HS-27A (cell line): ENCODE measurements at regions not wholly inside any gene's neighbourhood (a gene's known extent, or its start where the extent isn't known, plus 50 kb on each side); places are given as distances from the start of the nearest gene placed in this dataset.

Experiments
- DNase-seq: peaks from one replicate; pipeline ENCODE4 v3.0.0-alpha.2; 2012; ENCODE audit warnings: low read depth, missing footprints

- no peak for DNase-seq
These were observed 61.9 kb upstream of the HAAO start for GRCh38 chr2:42854207-42854818.

DNA sequence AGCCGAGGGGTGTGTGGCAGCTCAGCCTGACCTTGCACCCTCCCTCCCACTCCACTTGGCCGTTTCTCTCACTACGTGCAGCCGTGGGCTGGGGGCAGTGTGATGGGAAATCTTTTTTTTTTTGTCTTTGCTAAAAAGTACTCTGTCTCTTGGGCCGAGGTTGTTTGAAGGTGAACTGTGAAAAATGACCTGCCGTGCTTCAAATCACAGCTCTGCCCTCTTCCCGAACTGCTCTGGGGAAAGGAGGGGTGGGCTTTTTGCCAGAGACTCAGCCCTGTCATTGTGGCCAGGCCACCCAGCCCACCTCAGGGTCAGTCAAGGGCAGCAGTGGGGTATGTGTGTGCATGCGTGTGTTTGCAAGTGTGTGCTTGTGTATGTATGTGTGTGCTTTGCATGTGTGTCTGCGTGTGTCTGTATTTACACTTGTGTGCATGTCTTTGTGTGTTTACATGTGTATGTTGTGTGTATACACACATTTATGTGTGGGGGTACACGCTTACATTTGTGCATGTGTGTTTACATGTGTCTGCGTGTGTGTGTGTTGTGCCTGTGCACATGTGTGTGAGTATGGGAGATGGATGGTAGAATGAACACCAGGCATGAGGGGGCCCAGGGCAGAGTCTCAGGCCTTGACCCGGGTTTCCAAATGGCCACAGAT lies 61.3 kb upstream of the HAAO start:
- DNase-seq = no peak

- DNase-seq = no peak
These were observed 60.4 kb upstream of the HAAO start for GRCh38 chr2:42852798-42853197.

DNA sequence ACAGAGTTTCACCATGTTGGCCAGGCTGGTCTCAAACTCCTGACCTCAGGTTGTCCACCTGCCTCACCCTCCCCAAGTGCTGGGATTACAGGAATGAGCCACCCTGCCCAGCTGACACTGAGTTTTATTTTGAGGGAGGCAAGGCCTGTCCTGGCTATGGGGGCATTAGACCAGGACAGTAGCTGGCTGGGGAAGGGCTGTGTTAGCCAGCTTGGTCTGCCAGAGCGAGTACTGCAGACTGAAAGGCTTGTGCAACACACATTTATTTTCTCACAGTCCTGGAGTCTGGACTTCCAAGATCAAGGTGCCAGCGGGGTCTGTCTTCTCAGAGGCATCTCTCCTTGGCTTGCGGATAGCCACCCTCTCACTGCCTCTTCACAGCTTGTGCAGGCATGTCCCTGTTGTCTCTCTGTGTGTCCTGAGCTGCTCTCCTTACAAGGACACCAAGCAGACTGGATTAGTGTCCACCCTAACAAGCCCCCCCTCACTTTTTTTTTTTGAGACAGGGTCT lies 59.4 kb upstream of the HAAO start:
- no peak for DNase-seq

DNA sequence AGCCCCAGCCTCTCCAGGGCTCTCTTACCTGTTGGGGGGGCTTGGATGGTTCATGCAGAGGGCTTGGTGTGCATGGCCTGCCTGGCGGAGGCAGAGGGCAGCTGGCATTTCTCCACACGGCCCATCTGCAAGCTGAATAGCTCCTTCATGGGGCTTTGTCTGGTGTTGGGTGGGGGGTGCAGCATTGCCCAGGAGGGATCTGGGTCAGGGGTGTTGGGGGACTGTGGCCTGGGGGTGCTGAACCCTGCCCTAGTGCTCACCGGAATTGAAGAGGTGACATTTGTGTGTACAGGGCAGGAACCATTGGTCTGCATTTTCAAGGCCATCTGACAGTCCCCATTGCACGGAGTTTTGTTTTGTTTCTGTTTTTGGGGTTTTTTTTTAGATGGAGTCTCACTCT lies 58.8 kb upstream of the HAAO start:
- no peak for DNase-seq

DNA sequence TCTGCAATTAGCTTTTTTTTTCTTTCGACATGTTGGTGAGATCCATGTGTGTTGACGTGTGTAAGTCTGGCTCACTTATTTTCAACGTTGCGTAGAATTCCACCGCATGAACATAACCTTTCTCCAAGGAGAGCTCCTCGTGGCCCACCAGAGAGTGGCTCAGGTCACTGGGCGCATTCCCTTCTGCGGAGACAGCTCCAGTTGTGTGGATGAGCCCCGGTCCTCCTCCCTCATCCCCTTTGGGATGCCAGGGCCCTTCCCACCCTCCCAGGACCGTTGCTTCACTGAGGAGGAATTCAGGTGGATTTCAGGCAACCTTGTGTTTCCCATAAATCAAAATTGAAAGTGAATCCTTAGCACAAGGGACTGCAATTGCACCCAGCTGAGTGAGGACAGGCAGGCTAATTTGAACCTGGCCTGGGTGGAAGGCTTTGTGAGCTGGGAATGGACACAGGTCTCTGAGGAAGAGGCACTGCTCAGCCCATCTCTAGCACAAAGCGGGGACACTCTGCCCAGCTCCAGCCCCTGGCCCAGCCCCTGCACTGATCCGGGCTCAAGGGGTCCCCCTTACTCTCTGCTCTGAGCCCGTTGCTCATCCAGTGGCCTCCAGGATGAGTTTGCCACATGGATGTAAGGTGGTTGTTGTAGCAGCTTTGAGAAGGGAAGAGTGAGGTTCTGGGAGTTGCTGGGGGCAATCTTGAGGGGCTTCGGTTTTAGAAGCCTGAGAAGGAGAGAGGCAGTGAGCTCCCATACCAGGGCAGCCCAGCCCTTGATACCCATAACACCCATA lies 57.8 kb upstream of the HAAO start:
- no peak for DNase-seq

DNA sequence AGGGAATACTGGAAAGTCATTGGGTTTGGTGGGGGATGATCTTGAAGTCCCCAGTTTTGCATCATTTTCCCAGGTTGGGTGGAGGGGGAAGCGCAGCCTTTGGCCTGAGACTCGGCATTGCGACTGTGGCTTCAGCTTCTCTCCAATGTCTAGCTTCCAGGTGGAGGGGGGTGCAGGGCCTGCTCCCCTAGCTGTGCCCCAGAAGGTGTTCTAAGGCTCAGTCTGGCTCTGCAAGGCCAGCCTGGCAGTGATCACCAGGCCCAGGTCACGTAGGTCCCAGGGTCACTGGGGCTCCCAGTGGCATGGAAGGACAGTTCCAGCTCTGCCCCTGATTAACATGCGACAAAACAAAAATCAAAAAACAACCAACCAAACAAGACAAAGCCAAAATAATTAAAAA lies 56.9 kb upstream of the HAAO start:
- no peak for DNase-seq

DNA sequence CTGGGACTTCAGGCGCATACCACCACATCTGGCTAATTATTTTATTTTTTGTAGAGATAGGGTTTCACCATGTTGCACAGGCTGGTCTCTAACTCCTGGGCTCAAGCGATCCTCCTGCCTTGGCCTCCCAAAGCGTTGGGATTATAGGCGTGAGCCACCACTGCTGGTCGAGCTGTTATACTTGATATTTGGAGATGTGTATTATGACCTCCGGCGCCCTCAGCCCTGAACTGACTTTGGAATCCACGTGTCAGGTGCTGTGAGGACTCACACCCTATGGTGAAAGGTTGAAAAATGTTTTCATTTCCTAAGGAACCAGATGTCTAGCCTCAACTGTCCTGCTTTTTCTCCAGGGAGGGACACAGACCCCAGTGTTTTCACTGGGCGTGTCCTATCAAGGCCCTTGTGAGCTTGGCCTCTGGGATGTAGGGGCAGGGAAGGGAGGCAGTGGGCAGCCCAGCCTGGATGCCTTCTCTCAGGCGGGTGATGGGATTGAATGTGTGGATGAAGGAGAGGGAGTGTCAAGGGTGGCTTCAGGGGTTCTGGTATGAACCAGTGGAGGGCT lies 56.4 kb upstream of the HAAO start:
- no peak for DNase-seq

GRCh38 chr2:42848265-42848664 lies 55.9 kb upstream of the HAAO start:
- DNase-seq = no peak

DNA sequence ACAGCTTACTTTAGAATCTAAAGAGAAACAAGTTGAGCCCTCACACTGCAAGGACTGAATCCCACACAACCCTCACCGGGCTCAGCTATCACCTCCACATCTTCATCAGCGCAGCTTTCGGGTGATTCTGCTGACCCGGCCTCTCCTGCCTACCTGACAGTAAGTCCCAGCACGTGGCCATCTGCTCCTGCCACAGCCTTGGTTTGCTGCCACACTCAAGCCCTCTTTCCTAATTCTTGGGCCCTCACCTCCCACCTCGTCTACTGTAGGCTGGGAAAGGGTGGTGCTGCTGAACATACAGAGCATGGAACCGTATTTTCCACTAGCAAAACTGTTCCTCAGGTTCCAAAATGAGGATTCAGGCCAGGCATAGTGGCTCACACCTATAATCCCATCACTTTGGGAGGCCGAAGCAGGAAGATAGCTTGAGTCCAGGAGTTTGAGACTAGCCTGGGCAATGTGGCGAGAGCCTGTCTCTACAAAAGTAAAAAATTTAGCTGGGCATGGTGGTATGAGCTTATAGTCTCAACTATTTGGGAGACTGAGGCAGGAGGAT lies 55.3 kb upstream of the HAAO start:
- DNase-seq = no peak

GRCh38 chr2:42846932-42847595 lies 54.7 kb upstream of the HAAO start:
- no peak for DNase-seq

GRCh38 chr2:42846026-42846425 lies 53.6 kb upstream of the HAAO start:
- DNase-seq = no peak

DNA sequence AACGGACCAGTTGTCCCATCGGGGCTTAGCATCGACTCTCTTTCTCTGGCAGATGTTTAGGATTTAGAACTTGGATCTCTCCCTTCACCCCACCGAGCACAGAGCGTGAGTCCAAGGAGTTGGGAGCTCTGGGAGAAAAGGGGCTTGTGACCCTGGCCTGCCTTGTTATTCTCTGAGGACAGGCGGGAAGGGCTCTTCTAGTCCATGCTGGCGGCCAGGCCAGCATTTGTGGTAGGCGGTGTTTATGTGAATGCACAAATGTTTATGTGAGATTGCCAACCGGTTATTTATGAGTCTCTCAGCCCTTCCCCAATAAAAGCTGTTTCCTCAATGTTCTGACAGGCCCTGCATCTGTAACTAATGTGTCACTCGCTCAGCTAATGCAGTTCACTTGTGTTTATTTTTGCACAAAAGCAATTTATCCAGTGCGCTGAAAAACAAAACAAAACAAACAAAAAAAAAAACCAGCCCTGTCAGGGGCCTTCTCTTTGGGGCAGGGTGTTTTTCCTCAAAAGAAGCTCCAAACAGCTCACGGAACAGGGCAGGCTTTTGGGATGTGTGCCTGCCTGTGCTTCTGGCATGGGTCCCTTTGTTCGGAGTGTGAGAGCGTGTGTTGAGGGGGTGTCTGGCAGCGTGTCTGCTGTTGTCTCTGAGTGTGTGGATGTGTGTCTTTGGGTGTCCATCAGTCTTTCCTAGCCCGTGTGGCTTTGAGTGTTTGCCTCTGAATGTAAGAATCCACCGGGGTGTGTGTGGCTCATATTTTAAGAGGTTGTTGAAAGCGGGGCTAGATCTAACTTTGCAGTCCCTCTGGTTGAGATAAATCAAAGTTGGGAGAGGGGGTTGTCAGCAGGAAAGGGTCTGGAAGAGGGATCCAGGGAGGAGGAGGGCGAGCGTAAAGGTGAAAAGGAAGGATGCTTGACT lies 52.8 kb upstream of the HAAO start:
- no peak for DNase-seq

- DNase-seq = no peak
These were observed 52.0 kb upstream of the HAAO start for GRCh38 chr2:42844366-42844765.

DNA sequence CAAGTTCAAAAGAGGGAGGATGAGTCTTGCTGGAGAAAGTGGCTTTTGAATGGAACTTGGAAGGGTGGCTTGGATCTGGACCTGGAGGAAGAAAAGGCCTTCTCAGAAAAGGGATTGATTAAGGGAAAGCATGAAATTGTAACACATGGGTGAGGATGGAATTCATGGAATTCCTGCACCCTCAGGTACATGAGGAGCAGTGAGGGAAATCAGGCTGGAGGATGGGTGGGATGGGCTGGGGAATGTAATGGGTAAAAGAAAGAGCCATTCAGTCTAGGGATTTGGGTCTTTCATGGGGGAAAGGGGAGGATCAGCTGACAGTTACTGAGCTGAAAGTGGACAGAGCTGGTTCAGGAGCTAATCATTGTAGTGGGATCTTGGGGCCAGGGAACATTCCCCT lies 51.2 kb upstream of the HAAO start:
- DNase-seq = no peak

GRCh38 chr2:42843131-42843530 lies 50.7 kb upstream of the HAAO start:
- DNase-seq = no peak

GRCh38 chr2:42842466-42842865 lies 50.1 kb upstream of the HAAO start:
- DNase-seq = no peak
